Neuronal stem cell (in vitro differentiated cells): ENCODE measurements at regions not wholly inside any gene's neighbourhood (a gene's known extent, or its start where the extent isn't known, plus 50 kb on each side); places are given as distances from the start of the nearest gene placed in this dataset.

Source experiments
- DNase-seq: peaks from one replicate; pipeline ENCODE4 v3.0.0-alpha.2; 2013; ENCODE audit warnings: low spot score
- H2AFZ ChIP-seq: one replicate; pipeline ENCODE4 v1.6.1; 2013; ENCODE audit warnings: mild to moderate bottlenecking, low read length, inconsistent platforms
- H2AK5ac ChIP-seq: 2 replicates; pipeline ENCODE4 v1.6.1; 2013; ENCODE audit warnings: low read depth, mild to moderate bottlenecking, inconsistent platforms, low read length, moderate library complexity, mixed read lengths
- H2BK120ac ChIP-seq: 2 replicates; pipeline ENCODE4 v1.6.1; 2013; ENCODE audit warnings: low read depth, mild to moderate bottlenecking, inconsistent platforms, low read length, moderate library complexity, mixed read lengths
- H2BK12ac ChIP-seq: one replicate; pipeline ENCODE4 v1.6.1; 2013; ENCODE audit warnings: low read length, inconsistent platforms
- H2BK15ac ChIP-seq: 2 replicates; pipeline ENCODE4 v1.6.1; 2013; ENCODE audit warnings: mild to moderate bottlenecking, low read length, inconsistent platforms, mixed read lengths
- H2BK5ac ChIP-seq: one replicate; pipeline ENCODE4 v1.6.1; 2013; ENCODE audit warnings: inconsistent platforms, mild to moderate bottlenecking, low read length, moderate library complexity
- H3K14ac ChIP-seq: one replicate; pipeline ENCODE4 v1.6.1; 2013; ENCODE audit warnings: low read length, inconsistent platforms
- H3K18ac ChIP-seq: 2 replicates; pipeline ENCODE4 v1.6.1; 2013; ENCODE audit warnings: low read length, inconsistent platforms
- H3K23ac ChIP-seq: 2 replicates; pipeline ENCODE4 v1.6.1; 2013; ENCODE audit warnings: low read depth, mild to moderate bottlenecking, mixed read lengths, low read length, inconsistent platforms; ENCODE audit not compliant: poor library complexity
- H3K27ac ChIP-seq: replicated peaks from 3 replicates; pipeline ENCODE4 v1.5.1; 2013; ENCODE audit warnings: low read length, inconsistent platforms
- H3K27me3 ChIP-seq, 3 experiments: 2 replicates each; pipeline ENCODE4 v1.6.1; 2013; ENCODE audit warnings: low read length in 3 of 3, mild to moderate bottlenecking in 2 of 3, inconsistent platforms in 1 of 3, low read depth in 1 of 3, mixed read lengths in 1 of 3, moderate library complexity in 1 of 3; ENCODE audit not compliant: control insufficient read depth in 3 of 3, insufficient read depth in 3 of 3
- H3K36me3 ChIP-seq, 2 donors: replicated peaks in 1 of 2; 2 replicates each; pipeline ENCODE4 v1.6.1; 2013; ENCODE audit warnings: low read length in 2 of 2; ENCODE audit not compliant: control insufficient read depth in 2 of 2, insufficient read depth in 2 of 2
- H3K4ac ChIP-seq: 2 replicates; pipeline ENCODE4 v1.6.1; 2013; ENCODE audit warnings: inconsistent platforms, mild to moderate bottlenecking, low read length, moderate library complexity
- H3K4me1 ChIP-seq, 2 donors: 1 replicate in 1 of 2; 2 replicates in 1 of 2; pipeline ENCODE4 v1.6.1; 2013; ENCODE audit warnings: low read length in 2 of 2, low read depth in 1 of 2; ENCODE audit not compliant: control insufficient read depth in 2 of 2, insufficient read depth in 1 of 2
- H3K4me2 ChIP-seq: one replicate; pipeline ENCODE4 v1.6.1; 2013; ENCODE audit warnings: mild to moderate bottlenecking, low read length, inconsistent platforms; ENCODE audit not compliant: insufficient read depth, poor library complexity, severe bottlenecking
- H3K4me3 ChIP-seq, 2 donors: 2 replicates each; pipeline ENCODE4 v1.5.1; 2013; ENCODE audit warnings: low read length in 2 of 2, mild to moderate bottlenecking in 2 of 2, inconsistent platforms in 1 of 2, moderate library complexity in 1 of 2
- H3K79me1 ChIP-seq: one replicate; pipeline ENCODE4 v1.6.1; 2013; ENCODE audit warnings: low read depth, mild to moderate bottlenecking, inconsistent platforms, low read length, moderate library complexity
- H3K9ac ChIP-seq: one replicate; pipeline ENCODE4 v1.6.1; 2013; ENCODE audit warnings: mild to moderate bottlenecking, low read depth, low read length, inconsistent platforms; ENCODE audit not compliant: poor library complexity
- H3K9me3 ChIP-seq, 2 donors: replicated peaks in 1 of 2; 2 replicates each; pipeline versions ENCODE3 to v1.6.1; 2013; ENCODE audit warnings: low read length in 2 of 2, mild to moderate bottlenecking in 2 of 2, inconsistent platforms in 1 of 2, low read depth in 1 of 2, mixed read lengths in 1 of 2, moderate library complexity in 1 of 2; ENCODE audit not compliant: control insufficient read depth in 2 of 2, insufficient read depth in 1 of 2
- H4K8ac ChIP-seq: one replicate; pipeline ENCODE4 v1.6.1; 2013; ENCODE audit warnings: low read depth, mild to moderate bottlenecking, inconsistent platforms, low read length, moderate library complexity
- H4K91ac ChIP-seq: one replicate; pipeline ENCODE4 v1.6.1; 2013; ENCODE audit warnings: low read length, low read depth, mild to moderate bottlenecking, inconsistent platforms; ENCODE audit not compliant: poor library complexity
- WGBS, 2 donors: extraction: QIAGEN DNeasy Blood & Tissue Kit; methylation state at CpG; one replicate each; pipeline ENCODE4 v1.1.7; 2013; ENCODE audit warnings: missing lambda C conversion rate in 2 of 2, mixed read lengths in 1 of 2; ENCODE audit not compliant: insufficient read length in 2 of 2, insufficient replicate concordance in 1 of 2; ENCODE audit errors: extremely low coverage in 2 of 2; 5-methylcytosine and 5-hydroxymethylcytosine counted together

- H4K8ac ChIP-seq = no peak overlapping the region
- no peaks in the 10 kb centered on the region for H3K4me1 ChIP-seq
- no peak overlapping the region for H4K91ac ChIP-seq
- H3K4ac ChIP-seq = no peak overlapping the region
- no peak overlapping the region for H2BK15ac ChIP-seq
- H3K27ac ChIP-seq = no peak overlapping the region
- H3K14ac ChIP-seq = no peak overlapping the region
- no peak overlapping the region for H3K18ac ChIP-seq
- WGBS, 2 donors = no CpG with 5 or more reads among the region's 2 CpGs
- H2BK120ac ChIP-seq = no peak overlapping the region
- no peaks in the 10 kb centered on the region for H3K9me3 ChIP-seq
- no peaks in the 10 kb centered on the region for H3K27me3 ChIP-seq
- H3K36me3 ChIP-seq = no peaks in the 10 kb centered on the region
- no peaks in the 10 kb centered on the region for H3K79me1 ChIP-seq
- H3K23ac ChIP-seq = no peak overlapping the region
- H2BK5ac ChIP-seq = no peak overlapping the region
- no peak overlapping the region for H2AK5ac ChIP-seq
- no peak for DNase-seq
- no peak overlapping the region for H3K9ac ChIP-seq
- H3K4me2 ChIP-seq = no peak overlapping the region
- H2BK12ac ChIP-seq = no peak overlapping the region
- no peak overlapping the region for H2AFZ ChIP-seq
- no peak overlapping the region for H3K4me3 ChIP-seq
Measured at GRCh38 chr4:163582703-163583102, 88.2 kb downstream of the TMA16 start.

DNA sequence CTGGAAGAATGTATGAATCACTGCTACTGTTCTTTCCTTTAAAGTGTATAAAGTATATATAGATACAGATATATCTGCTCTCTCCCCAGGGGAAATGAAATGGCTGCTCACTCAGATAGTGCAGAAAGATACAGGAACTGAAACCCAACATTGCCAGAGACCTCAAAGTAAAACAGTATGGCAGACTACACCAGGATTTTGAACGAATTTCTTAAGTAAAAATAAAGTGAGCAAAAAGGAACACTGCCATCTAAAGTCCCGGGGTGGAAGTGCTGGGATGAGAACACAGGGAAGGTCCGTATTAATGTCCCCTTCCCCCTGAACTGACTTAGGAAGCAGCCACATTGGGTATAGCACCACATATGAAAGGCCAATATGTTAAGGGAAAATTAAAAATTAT, 93.4 kb downstream of the TMA16 start:
- Histone ChIP-seq H2BK5ac (no peak overlapping the region), H3K14ac (no peak overlapping the region), H4K8ac (no peak overlapping the region), H3K27ac (no peak overlapping the region), H2AK5ac (no peak overlapping the region), H2BK120ac (no peak overlapping the region), H3K27me3 (no peaks in the 10 kb centered on the region), H4K91ac (no peak overlapping the region), H3K9ac (no peak overlapping the region), H3K18ac (no peak overlapping the region), H3K4me2 (no peak overlapping the region), H2BK12ac (no peak overlapping the region), H2BK15ac (no peak overlapping the region), H3K36me3 (no peaks in the 10 kb centered on the region), H3K79me1 (no peaks in the 10 kb centered on the region), H3K23ac (no peak overlapping the region), H2AFZ (peak overlapping the region; percentile 61), H3K4me1 (no peaks in the 10 kb centered on the region), H3K4ac (no peak overlapping the region), H3K9me3 (no peaks in the 10 kb centered on the region), H3K4me3 (no peak overlapping the region)
- no peak for DNase-seq
- no CpG with 5 or more reads among the region's 3 CpGs for WGBS, 2 donors

DNA sequence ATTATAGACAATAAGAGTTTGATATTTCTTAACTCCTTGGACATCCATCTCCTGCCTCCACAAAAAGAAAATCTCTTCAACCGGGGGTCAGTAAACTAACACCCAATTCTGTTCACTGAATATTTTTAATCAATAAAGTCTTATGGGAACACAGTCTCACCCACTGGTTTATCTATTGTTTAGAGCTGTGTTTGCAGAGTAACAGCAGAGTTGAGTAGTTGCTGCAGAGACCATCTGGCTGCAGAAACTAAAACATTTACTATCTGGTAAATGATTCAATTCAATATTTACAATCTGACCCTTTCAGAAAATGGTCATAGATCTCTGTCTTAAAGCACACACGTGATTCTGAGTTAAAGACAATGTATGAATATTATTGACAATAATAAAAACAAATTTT, 94.0 kb downstream of the TMA16 start:
- no peaks in the 10 kb centered on the region for H3K36me3 ChIP-seq
- no peak for DNase-seq

GRCh38 chr4:163590103-163590502, 95.6 kb downstream of the TMA16 start:
- H3K4me3 ChIP-seq = no peak overlapping the region
- WGBS, 2 donors = no CpG with 5 or more reads among the region's 1 CpG
- no peak overlapping the region for H3K9ac ChIP-seq
- H2BK15ac ChIP-seq = no peak overlapping the region
- H3K4me2 ChIP-seq = no peak overlapping the region
- no peaks in the 10 kb centered on the region for H3K4me1 ChIP-seq
- H3K36me3 ChIP-seq = no peaks in the 10 kb centered on the region
- no peak overlapping the region for H2AFZ ChIP-seq
- H3K27me3 ChIP-seq = no peaks in the 10 kb centered on the region
- H3K4ac ChIP-seq = no peak overlapping the region
- no peak overlapping the region for H2BK120ac ChIP-seq
- H2BK5ac ChIP-seq = no peak overlapping the region
- DNase-seq = no peak
- H4K8ac ChIP-seq = no peak overlapping the region
- no peak overlapping the region for H2AK5ac ChIP-seq
- H2BK12ac ChIP-seq = no peak overlapping the region
- H3K18ac ChIP-seq = no peak overlapping the region
- H3K79me1 ChIP-seq = no peaks in the 10 kb centered on the region
- no peak overlapping the region for H3K23ac ChIP-seq
- no peak overlapping the region for H3K14ac ChIP-seq
- H4K91ac ChIP-seq = no peak overlapping the region
- no peaks in the 10 kb centered on the region for H3K9me3 ChIP-seq
- no peak overlapping the region for H3K27ac ChIP-seq

More for the DNA sequence above, 94.0 kb downstream of the TMA16 start:
- Histone ChIP-seq H4K8ac (no peak overlapping the region), H3K4me3 (no peak overlapping the region), H3K27ac (no peak overlapping the region), H3K23ac (no peak overlapping the region), H2BK120ac (no peak overlapping the region), H2AK5ac (no peak overlapping the region), H3K79me1 (no peaks in the 10 kb centered on the region), H3K4ac (no peak overlapping the region), H2BK12ac (no peak overlapping the region), H3K18ac (no peak overlapping the region), H3K9me3 (no peaks in the 10 kb centered on the region), H4K91ac (no peak overlapping the region), H2AFZ (no peak overlapping the region), H2BK5ac (no peak overlapping the region), H3K9ac (no peak overlapping the region), H3K4me1 (no peaks in the 10 kb centered on the region), H3K27me3 (no peaks in the 10 kb centered on the region), H3K14ac (no peak overlapping the region), H2BK15ac (no peak overlapping the region), H3K4me2 (no peak overlapping the region)
- WGBS, 2 donors = no CpG with 5 or more reads among the region's 2 CpGs
